Activated gamma-delta T cell treated with Interleukin-2 at 50 U/mL for 16 hours (primary cell): ENCODE measurements at regions not wholly inside any gene's neighbourhood (a gene's known extent, or its start where the extent isn't known, plus 50 kb on each side); places are given as distances from the start of the nearest gene placed in this dataset.

Experiments used
- DNase-seq: peaks from one replicate; pipeline ENCODE4 v3.0.0-alpha.2; 2020

DNA sequence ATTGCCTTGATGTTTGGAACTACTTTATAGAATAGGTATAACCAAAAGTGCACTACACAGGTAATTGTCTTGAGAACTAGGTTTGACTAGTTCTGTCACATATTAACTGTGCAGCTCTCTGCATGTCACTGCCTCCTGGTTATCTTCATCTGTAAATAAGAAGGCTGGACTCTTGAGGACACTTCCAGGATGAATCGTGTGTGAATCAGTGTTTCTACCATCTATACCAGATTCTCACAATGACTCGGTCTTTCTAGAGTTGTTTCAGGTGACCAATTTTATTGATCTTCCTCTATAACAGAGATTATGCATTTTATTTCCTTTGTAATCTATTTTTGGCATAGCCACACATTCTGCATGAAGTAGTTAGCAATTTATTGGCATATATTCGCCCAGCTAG lies 1181.0 kb upstream of the TENM4 start:
- DNase-seq, result no peak

DNA sequence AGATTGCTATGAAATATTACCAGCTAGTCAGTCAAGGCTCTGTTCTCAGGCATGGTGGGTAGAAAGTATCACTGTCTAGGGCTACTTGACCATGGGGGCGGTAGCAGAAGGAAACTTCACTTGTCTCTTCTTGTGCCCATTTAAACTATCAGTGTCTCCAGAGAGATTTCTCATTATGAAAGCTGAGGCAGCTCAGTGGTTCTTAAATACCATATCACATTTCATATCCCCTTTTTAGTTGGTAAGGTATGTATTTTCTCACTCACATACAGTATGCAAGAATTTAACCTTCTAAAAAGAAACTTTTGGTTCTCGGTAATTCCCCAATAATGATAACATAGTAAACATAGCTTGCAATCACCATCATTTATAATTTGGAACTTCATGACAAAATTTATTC lies 1180.0 kb upstream of the TENM4 start:
- DNase-seq, result no peak

DNA sequence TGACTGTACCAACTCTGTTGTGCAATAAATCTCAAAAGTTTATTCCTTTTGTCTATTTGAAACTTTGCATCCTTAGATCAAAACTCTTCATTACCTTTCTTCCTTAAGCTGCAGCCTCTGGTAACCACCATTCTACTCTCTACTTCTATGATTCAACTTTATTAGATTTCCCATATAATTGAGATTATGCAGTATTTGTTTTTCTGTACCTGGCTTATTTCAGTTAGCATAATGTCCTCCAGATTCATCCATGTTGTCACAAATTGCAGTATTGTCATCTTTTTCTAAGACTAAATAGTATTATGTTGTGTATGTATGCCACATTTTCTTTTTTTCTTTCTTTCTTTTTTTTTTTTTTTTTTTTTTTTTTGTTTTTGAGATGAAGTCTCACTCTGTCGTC lies 1176.3 kb upstream of the TENM4 start:
- DNase-seq, result no peak

DNA sequence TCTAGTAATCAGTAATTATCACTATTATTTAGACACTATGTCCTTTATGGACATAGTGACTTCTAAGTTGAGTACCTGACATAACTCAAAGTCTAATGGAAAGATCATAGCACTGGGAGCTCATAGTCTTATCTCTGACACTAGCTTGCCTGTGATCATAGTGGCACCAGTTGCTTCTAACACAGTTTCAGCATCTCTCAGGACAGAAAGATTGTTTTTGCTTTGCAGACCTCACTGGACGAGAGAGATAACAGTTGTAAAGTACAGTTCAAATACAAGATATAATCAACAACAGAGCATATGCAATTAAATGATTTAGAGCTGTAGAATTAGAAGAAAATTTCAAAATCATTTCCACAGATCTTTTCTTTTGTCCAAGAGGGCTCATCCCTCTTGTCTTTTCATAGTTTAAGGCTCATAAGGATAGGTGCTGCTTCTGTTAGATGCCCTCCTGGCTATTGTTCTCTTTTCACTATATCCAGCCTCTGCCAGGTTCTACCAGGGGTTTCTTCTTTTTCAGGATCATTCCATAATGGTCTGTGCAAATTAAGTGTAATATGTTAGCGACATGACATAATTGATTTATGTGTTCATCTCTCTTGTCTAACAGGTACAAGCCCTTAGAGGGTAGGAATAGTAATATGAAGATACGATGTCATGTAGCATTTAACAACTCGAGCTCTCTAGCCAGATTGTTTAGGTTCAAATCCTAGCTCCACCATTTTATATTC lies 1175.4 kb upstream of the TENM4 start:
- no peak for DNase-seq

DNA sequence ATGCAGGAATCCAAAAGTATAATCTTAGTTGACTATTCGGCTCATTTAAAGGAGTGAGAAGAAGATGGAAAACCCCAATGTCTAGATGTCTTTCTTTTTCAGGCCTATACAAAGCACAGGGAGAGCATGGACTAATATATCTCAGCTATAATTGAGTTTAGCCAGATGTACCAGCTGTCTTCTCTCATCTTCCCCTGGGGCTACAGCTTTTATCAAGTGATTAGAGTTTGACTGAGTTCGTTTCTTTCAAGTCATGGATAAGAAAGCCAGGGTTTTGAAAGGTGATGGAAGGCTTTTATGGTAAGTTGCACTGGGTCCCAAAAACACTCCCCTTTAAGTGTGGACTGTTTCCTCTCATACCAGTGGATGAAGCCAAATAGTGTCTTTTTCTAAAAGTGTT lies 1172.8 kb upstream of the TENM4 start:
- no peak for DNase-seq

DNA sequence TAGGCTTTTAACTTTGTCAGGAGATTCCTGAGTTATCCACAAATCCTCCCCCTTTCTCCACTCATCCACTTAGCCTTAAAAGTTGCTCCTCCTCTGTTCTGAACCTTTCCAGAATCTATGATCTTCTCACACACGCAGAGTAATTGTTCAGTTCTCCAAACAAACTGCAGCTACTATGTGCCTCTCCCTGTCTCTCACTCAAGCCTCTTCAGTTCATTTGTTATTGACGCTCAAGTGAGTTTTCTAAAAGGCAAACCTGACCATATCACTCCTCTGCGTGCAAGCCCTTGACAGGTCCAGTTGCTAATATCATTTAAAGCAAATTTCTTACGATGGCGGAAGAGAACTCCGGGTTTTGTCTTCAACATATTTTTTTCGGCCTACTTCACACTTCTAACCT lies 1169.7 kb upstream of the TENM4 start:
- no peak for DNase-seq

DNA sequence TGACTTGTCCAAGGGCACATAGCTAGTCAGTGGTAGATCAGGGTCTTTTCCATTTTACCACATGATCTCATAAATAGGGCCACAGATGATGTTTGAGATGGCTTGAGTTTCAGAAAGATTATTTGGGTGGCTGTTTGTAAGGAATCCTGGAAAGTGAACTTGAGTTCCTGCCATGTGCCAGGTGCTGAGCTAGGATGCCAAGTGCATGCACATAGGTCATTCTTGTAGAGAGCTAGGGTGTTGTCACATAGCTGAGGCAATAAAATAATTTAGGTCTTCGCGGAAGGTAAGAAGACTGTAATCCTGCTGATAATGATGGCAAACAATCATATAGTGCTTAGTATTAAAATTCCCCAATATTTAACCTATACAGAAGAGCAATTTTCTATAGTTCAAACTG lies 1162.6 kb upstream of the TENM4 start:
- DNase-seq, result no peak

DNA sequence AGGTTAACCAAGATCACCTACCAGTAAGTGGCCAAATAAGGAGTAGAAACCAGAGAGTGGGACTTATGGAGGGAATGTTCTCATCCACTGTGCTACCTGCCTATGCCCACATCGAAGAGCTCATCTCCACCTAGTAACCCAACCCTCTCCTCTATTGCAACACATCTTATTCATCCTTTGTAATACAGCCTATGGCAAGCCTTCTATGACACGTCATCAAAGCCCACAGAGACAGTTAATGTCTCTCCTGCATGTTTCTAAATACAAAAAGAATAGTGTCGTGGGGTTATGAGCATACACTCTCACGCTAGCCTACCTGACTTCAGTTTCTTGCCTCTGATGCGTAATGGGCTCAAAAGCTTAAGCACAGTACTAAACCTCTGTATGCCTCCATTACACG lies 1158.1 kb upstream of the TENM4 start:
- no peak for DNase-seq

DNA sequence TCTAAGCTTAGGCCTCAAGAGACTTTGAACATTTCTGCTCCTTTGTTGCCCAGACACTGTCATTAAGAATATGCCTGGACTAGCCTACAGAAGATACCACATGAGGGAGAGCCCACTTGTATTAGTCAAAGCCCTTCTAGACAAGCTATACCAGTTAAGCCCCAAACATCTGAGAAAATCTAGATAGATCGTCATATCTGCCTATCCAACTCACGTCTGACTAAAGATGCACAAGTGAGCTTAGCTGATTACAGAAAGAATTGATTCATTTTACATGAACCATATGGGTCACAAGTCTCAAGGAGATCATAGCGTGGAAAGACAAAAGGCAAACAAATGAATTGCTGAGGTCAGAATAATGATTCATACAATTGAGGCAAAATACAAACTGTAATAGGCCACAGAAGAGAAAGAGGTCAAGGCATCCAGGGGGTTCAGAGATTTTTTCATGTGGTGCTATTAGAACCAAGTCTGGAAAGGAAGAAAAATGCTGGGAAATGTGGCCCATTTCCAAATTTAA lies 1155.5 kb upstream of the TENM4 start:
- no peak for DNase-seq

DNA sequence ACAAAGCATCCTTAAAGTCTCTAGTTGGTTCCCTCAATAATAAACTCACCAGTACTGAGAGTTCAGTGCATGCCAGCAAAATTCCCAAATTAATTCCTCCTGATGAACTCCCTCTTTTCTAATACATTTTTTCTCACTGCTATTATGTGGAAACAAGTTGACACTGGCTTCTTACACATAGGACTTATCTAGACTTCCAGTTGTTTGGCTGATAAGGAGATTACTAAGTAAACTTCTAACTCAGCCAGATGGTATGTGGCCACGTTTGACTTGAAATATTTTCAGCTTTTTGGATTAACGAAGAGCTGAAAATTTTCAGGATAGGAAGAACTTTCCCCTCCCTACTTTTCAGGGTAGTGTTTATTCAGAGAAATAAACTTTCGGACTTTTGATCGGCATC lies 1154.2 kb upstream of the TENM4 start:
- DNase-seq, result no peak

DNA sequence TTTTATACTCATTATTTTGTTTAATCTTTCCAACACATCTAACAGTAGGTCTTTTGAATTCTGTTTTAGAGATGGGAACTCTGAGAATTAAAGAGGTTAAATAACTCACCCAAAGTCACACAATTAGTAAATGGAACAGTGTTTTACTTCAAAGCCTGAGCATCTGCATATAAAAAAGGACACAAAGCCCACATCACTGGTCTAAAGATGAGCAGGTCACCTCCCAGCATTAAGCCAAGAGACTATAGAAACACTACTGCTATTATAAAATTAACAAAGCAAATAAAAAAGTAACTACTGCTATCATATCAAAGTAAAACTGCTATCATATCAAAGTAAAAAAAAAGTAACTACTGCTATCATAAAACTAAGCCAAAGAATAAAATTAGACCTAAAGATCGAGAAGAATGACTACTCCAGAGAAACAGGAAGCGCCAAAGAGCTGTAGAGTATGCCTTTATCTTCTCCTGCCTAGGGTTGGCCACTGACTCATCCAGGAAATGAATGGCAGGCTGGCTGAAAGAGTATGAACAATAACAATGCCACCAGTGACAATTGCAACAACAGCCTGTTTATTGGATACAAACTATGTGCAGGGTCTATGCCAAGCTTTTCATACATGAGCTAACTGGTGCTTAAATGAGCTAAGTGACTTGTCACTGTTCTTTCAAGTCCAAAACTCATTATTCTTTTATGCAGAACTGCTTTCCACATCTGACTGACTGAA lies 1153.0 kb upstream of the TENM4 start:
- DNase-seq, result no peak

DNA sequence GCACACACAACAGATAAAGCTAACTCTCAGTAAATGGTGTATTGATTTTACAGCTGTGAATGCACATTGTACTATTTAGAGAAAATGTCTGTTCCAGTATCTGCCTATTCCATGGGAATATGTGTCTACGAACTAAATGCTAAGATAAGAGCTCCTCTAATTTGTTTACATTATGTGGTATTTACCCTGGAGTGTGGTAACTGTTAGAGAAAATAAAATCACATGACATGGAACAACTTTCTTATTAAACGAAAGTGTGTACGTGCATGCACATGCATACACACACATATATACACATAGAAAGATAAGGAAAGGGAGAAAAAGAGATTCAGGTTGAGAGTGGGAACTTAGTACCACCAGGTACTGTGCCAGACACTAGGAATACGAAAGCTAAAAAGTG lies 1151.7 kb upstream of the TENM4 start:
- no peak for DNase-seq

DNA sequence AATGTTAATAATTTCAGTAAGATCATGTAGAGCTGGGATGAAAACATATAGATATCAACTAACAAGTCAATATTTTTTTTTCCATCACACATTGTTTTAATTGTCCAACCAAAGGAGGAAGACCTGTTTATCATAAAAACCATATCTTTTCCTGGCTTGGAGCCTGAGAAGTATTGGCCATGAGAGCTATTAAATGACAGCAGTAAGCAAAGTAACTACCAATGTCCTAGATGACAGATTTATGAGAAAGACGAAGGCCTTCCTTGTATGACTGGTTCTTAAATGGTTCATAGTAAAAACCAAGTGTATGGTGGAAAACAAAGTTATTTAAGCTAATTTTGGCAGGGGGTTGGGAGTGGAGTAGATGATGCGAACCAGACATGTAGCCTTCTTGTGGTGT lies 1147.1 kb upstream of the TENM4 start:
- no peak for DNase-seq

DNA sequence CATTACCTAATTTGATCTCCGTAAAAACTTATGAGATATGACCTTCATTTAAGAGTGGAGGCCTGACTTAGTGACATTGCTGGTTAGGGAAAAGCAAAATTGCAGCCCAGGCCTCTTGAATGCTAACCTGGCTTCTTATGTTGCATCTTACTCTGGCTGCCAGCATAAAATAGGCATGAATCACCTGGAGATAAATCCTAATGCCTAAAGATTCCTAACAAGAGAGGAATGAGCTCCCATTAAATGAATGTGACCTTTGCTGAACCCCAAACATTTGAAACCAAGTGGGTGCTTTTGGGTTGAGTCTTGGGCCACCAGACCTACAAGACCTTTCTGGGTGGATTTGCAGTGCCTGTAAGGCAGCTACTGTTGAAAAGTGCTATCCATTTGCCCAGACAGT lies 1145.6 kb upstream of the TENM4 start:
- no peak for DNase-seq

DNA sequence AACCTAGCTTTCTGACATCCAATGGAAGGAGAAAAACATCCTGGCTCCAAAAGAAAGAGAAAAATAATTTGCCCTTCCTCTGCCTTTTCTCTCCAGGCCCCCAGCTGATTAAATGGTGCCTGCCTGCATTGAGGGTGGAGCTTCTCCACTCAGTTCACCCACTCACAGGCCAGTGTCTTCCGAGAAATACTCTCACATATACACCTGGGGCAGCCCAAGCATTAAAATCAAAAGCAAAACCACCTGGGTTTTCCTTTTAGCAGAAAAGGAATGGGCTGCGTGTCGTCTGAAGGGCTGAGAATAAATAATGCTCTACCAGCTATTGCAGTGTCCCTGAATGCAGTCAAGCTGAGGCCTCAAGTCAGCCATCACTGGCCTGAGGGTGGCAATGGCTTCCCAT lies 1143.8 kb upstream of the TENM4 start:
- no peak for DNase-seq

DNA sequence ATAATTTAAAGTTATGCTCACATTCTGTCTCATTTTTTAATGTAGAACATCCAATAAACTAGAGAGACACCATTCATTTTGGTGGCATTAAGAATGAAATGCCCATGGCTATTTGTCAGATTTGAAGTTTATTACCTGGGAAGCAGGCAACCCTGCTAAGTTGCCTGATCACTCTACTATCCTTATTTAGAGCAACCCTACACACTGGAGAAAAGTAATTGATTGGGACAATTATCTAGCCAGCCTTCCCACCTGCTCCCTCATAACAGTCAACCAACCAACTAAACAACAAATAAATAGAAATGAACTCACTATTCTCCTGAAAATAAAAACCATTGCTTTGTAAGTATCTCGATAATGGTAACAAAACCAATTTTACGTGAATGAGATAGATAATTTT lies 1129.0 kb upstream of the TENM4 start:
- no peak for DNase-seq

DNA sequence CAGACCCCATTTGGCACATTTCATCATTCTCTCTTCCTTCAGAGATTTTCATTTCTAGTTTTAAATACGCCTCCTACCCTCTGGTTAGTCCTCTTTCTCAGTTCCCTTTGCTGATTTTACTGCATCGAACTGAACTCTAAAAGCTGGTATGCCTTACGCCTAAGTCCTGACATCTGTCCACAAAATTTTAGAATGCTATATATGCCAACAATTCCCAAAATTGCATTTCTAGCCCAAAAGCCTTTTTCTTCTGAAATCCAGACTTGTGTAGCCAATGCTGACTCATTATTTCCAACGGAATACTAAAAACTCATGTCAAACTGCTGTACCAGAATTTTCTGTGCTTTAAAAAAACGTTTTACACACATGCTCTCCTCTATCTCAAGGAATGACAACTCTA lies 1124.4 kb upstream of the TENM4 start:
- no peak for DNase-seq

DNA sequence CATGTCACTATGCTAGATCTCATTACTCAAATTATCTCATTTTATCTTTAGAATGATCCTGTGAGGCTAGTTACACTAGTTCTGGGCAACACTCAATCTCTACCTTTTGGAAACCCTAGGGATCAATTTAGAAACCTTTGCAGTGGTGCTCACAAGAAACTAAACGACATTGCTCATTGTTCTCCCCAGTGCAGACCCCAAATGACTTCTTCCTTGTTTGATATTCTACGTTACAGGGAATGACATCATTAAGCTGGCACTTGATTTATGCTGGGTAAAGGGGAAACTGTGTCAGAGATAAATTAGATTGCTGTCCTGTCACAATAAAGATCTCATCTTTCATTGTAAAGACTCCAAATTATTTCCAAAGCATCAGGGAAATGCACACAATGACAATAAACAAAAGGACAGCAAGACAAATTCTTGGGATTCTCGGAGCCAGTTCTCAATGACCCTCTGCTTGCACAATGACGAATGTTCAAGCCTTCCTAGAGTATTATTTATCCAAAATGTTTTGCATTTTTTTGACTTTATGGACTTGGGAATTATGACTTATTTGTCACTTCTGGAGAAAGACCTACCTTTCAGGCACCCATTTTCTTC lies 1121.8 kb upstream of the TENM4 start:
- DNase-seq, result no peak

DNA sequence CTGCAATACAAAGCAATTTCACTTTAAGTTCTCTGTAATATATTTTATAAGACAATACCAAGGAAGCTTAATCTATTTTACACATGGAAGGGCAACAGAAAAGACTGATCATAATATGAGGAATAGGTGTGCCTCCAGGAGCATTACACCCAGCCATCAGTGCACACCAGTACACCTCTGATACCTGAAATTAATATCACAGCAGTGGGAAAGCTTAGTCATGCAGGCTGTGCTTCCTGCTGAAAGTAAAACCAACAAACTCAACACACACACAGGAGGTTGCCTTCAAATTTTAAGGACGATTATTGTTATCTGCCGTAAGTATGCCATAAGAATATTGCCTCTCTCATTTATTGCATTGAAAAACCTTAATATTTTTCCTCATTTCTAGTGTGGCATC lies 1119.1 kb upstream of the TENM4 start:
- no peak for DNase-seq

DNA sequence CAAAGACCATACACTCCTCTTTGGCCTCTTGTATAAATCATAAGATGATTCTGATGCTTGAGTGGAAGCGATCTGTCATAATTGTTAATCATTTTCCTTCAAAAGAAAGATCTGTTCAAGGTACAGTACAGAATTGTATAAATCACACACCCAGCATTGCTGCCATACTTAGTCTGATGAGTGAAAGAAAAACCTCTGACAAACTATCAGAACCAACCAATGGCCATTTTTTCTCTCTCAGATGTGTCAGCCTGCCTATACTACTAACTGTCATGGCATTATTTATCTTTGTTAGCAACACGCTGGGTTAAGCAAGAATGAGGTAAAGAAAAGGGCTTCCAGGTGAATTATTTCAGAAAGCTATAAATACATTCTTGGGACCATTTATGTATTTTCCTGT lies 1112.7 kb upstream of the TENM4 start:
- DNase-seq, result no peak

DNA sequence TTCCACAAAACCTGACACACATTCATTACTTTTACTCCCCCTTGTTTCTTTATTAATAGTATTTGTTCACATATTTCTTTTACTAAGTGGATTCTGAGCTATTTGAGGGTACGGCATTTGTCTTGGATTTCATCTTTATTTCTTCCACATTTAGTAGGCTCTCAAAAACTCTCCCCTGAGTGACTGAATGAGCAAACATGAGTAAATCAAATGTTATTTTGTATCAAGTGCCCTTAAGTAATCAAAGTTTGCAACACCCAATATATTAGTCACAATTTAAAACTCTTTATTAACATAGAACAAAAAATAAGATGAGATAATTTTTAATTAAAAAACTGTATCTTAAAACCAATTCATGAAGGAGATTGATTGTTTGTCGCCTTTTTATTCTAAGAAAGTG lies 1101.9 kb upstream of the TENM4 start:
- DNase-seq, result no peak

DNA sequence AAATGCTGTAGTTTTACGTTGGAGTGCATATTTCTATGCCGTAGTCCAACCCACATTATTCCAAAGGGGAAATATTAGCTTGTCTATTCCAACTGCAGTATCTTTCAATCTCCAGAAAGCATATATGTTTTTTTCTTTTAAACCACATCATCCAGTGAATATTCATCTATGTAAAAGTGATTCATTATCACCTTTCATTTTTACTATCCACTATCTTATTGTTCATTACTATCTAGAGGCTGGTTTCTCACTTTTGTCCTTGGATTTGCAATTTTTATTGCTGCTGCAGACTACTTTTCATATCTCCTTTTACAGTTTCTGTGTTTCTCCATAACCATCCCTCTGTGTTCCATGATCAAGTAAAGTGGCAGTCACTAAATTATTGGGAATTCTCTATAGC lies 1097.2 kb upstream of the TENM4 start:
- DNase-seq, result no peak

DNA sequence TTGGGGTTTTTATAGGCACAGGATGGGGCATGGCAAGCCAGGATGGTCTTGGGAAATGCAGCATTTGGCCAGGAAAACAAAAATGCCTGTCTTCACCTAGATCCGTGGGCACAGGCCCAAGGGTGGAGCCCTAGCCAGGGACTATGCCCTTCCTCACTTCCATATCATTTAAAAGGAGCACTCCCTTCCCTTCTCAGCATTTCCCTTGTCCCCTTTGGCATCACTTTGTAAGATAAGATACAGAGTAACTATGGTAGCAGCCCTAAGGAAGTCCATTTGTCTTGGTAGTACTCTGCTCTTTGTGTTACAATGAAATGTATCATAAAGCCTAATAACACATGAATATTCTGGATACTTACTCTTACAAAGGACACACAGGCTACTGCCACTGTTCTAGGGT lies 1092.6 kb upstream of the TENM4 start:
- no peak for DNase-seq

DNA sequence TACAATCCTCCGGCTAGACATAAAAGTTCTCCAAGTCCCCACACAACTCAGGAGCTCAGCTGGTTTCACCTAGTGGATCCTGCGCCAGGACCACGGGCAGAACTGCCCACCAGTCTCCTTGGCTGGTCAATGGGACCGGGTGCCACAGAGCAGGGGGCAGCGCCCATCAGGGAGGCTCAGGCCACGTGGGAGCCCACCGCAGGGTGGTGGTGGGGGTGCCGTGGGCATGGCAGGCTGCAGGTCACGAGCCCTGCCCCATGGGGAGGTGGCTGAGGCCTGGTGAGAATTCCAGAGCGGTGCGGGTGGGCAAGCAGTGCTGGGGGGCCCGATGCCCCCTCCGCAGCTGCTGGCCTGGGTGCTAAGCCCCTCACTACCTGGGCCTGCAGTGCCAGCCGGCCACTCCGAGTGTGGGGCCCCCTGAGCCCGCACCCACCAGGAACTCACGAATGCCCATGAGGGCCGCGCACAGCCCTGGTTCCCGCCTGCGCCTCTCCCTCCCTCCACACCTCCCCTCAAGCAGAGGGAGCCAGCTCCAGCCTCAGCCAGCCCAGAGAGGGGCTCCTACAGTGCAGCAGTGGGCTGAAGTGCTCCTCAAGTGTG lies 1091.9 kb upstream of the TENM4 start:
- no peak for DNase-seq
